ENCODE measurements at regions not wholly inside any gene's neighbourhood (a gene's known extent, or its start where the extent isn't known, plus 50 kb on each side); places are given as distances from the start of the nearest gene placed in this dataset.

DNA sequence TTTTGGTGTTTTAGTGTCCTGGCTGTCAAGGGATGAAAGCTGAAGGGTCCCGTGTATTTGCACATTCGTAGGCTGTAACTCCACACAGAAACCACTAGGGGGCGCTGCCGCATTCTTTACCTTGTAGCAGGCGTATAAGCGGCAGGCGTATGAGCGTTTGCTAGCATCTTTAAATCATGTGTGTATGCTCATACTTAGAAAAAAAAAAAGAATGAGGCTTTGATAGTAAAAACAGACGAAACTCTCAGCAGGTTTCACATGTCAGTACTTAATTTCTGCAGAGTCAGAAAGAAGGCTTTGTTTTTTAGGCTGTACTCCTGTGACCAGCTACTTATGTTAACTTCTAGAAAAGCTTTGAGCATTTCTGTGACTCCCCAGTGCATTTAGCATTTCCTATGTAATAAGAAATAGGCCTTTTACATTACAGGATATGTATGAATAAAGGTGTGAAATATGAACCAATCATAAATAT, 218.8 kb upstream of the ADAMTSL1 start:
- Mint-ChIP-seq H3K27me3 (peaks cover 4% of the 10 kb centered on the region), H3K9me3 (no peaks in the 10 kb centered on the region), H3K27ac (no peak overlapping the region), H3K4me1 (no peaks in the 10 kb centered on the region), H3K36me3 (ENCODE audit: low read depth) (no peaks in the 10 kb centered on the region), H3K4me3 (no peak overlapping the region)
- POLR2A ChIA-PET, result no interaction called here
- TF ChIP-seq, protein P1, sequence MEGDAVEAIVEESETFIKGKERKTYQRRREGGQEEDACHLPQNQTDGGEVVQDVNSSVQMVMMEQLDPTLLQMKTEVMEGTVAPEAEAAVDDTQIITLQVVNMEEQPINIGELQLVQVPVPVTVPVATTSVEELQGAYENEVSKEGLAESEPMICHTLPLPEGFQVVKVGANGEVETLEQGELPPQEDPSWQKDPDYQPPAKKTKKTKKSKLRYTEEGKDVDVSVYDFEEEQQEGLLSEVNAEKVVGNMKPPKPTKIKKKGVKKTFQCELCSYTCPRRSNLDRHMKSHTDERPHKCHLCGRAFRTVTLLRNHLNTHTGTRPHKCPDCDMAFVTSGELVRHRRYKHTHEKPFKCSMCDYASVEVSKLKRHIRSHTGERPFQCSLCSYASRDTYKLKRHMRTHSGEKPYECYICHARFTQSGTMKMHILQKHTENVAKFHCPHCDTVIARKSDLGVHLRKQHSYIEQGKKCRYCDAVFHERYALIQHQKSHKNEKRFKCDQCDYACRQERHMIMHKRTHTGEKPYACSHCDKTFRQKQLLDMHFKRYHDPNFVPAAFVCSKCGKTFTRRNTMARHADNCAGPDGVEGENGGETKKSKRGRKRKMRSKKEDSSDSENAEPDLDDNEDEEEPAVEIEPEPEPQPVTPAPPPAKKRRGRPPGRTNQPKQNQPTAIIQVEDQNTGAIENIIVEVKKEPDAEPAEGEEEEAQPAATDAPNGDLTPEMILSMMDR (IDR thresholded peaks at IDR 0.05), result peak; percentile 93
- DNase-seq (peak; percentile 29), ATAC-seq (ENCODE audit: low read depth) (peak; percentile 72)
- intact Hi-C loops (cut with micrococcal nuclease), result loop anchor here (1.0 kb wide), 1 partner anchor 774 kb away; no protein-coding TSS in a partner anchor
- CTCF ChIA-PET, result interaction anchor here (0.7 to 2.8 kb wide), 10 partner anchors 9 to 1205 kb away, joined by 3 to 19 read pairs (median 6); no protein-coding TSS in a partner anchor

DNA sequence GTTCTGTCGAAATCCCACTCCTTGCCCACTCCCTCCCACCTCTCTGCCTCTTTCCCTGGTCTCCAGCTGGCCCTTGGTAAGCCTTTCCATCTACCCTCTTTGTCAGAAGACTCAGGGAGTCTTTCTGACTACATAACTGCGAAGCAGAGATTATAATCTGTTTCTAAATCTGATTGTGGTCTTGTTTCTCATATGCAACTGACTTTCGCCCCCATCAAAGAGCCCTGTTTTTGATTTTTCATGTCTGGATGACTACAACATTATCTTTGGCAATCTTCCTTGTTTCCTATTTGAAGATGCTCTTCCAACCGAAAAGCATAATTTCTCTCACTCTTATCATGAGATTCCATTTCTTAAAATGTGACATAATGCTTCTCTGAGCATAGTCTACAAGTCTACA, 218.2 kb upstream of the ADAMTSL1 start:
- DNase-seq, result no peak
- H3K9me3 Mint-ChIP-seq, result no peaks in the 10 kb centered on the region
- H3K27ac Mint-ChIP-seq, result no peak overlapping the region

DNA sequence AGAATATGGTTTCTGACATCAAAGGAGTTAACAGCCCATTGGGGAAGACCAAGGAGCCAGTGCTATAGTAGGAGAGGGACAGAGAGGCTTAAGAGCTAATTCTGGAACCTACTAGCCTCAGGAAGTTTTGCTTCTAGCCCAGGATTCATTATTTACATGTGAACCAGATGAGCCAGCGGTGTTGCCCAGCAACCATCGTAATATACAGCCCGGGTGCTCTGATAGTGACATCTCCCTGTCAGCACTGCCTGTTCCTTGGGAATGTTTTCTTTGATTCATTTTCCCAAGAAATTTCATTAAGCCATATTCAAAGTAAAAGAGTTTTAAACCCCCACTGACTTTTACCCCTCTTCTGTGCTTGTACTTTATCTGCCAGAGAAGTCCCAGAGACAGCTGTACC, 217.4 kb upstream of the ADAMTSL1 start:
- CTCF ChIA-PET, result interaction anchor here (2.8 kb wide), 2 partner anchors 9 to 1201 kb away, joined by 10 to 12 read pairs; no protein-coding TSS in a partner anchor
- no peak overlapping the region for H3K27ac Mint-ChIP-seq
- TF ChIP-seq, protein P1 (IDR thresholded peaks at IDR 0.05), result no peak
- no peaks in the 10 kb centered on the region for H3K36me3 Mint-ChIP-seq (ENCODE audit: low read depth)
- POLR2A ChIA-PET, result no interaction called here
- no peaks in the 10 kb centered on the region for H3K4me1 Mint-ChIP-seq
- DNase-seq, result no peak
- intact Hi-C loops (cut with micrococcal nuclease), result no loop called here
- ATAC-seq (ENCODE audit: low read depth), result no peak
- no peak overlapping the region for H3K4me3 Mint-ChIP-seq
- peaks cover 7% of the 10 kb centered on the region for H3K27me3 Mint-ChIP-seq
- H3K9me3 Mint-ChIP-seq, result no peaks in the 10 kb centered on the region

More for the DNA sequence above, 218.2 kb upstream of the ADAMTSL1 start:
- no peak overlapping the region for H3K4me3 Mint-ChIP-seq
- no peaks in the 10 kb centered on the region for H3K36me3 Mint-ChIP-seq (ENCODE audit: low read depth)
- TF ChIP-seq, protein P1 (IDR thresholded peaks at IDR 0.05), result no peak
- CTCF ChIA-PET, result interaction anchor here (0.7 to 2.8 kb wide), 7 partner anchors 8 to 1204 kb away, joined by 4 to 19 read pairs (median 10); no protein-coding TSS in a partner anchor
- no peak for ATAC-seq (ENCODE audit: low read depth)
- no peaks in the 10 kb centered on the region for H3K4me1 Mint-ChIP-seq
- POLR2A ChIA-PET, result no interaction called here
- peaks cover 6% of the 10 kb centered on the region for H3K27me3 Mint-ChIP-seq
- intact Hi-C loops (cut with micrococcal nuclease), result loop anchor here (1.0 kb wide), 1 partner anchor 774 kb away; no protein-coding TSS in a partner anchor

DNA sequence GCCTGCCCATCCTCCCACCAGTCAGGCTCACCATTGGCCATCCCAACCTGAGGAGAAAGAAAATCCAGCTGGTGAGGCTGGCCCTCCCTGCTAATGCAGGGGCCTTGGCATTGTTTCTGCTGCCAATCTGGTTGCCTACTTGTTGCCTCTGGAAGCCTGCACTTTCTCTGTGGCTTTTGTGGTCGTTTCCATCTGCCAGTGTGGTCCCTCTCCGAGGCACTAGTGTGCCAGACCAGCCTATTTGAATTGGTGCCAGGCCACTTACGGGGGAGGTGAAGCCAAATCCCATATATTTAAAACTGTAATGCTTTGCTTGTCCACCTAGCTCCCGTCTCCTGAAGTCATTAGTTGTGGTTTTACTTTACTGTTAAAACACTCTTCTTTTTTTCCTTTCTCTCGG, 213.4 kb upstream of the ADAMTSL1 start:
- ChIA-PET POLR2A (no interaction called here), CTCF (no interaction called here)
- DNase-seq (no peak), ATAC-seq (ENCODE audit: low read depth) (no peak)
- no peak overlapping the region for H3K27ac Mint-ChIP-seq
- no peaks in the 10 kb centered on the region for H3K36me3 Mint-ChIP-seq (ENCODE audit: low read depth)
- peaks cover 7% of the 10 kb centered on the region for H3K27me3 Mint-ChIP-seq
- H3K9me3 Mint-ChIP-seq, result no peaks in the 10 kb centered on the region
- intact Hi-C loops (cut with micrococcal nuclease), result no loop called here
- no peaks in the 10 kb centered on the region for H3K4me1 Mint-ChIP-seq
- no peak overlapping the region for H3K4me3 Mint-ChIP-seq
- TF ChIP-seq, protein P1 (IDR thresholded peaks at IDR 0.05), result no peak

- TF ChIP-seq, protein P1 (IDR thresholded peaks at IDR 0.05), result no peak
Observed at GRCh38 chr9:18261181-18261580, 212.8 kb upstream of the ADAMTSL1 start.

More at GRCh38 chr9:18261181-18261580, 212.8 kb upstream of the ADAMTSL1 start:
- Mint-ChIP-seq H3K27me3 (peaks cover 5% of the 10 kb centered on the region), H3K4me1 (no peaks in the 10 kb centered on the region), H3K27ac (no peak overlapping the region), H3K36me3 (ENCODE audit: low read depth) (no peaks in the 10 kb centered on the region), H3K4me3 (no peak overlapping the region), H3K9me3 (no peaks in the 10 kb centered on the region)
- no peak for DNase-seq
- ChIA-PET POLR2A (no interaction called here), CTCF (no interaction called here)
- intact Hi-C loops (cut with micrococcal nuclease), result no loop called here
- ATAC-seq (ENCODE audit: low read depth), result no peak

Data from activated B cell treated with CpG ODN at 0.5 μM for 24 hours (primary cell).